ENCODE measurements at regions not wholly inside any gene's neighbourhood (a gene's known extent, or its start where the extent isn't known, plus 50 kb on each side); places are given as distances from the start of the nearest gene placed in this dataset.

- DNase-seq (ENCODE audit: low read depth in 2 of 2), result no peak
Measured at GRCh38 chr6:4587171-4587570, 189.0 kb upstream of the CDYL start.

GRCh38 chr6:4586469-4586859 lies 189.7 kb upstream of the CDYL start:
- no peak for DNase-seq (ENCODE audit: low read depth in 2 of 2)

GRCh38 chr6:4585682-4586468 lies 190.3 kb upstream of the CDYL start:
- no peak for DNase-seq (ENCODE audit: low read depth in 2 of 2)

- DNase-seq (ENCODE audit: low read depth in 2 of 2), result no peak
Measured at GRCh38 chr6:4584801-4585200, 191.4 kb upstream of the CDYL start.

GRCh38 chr6:4582506-4583417 lies 193.4 kb upstream of the CDYL start:
- DNase-seq (ENCODE audit: low read depth in 2 of 2), result no peak

GRCh38 chr6:4581468-4582385 lies 194.5 kb upstream of the CDYL start:
- no peak for DNase-seq (ENCODE audit: low read depth in 2 of 2)

GRCh38 chr6:4580361-4580760 lies 195.8 kb upstream of the CDYL start:
- no peak for DNase-seq (ENCODE audit: low read depth in 2 of 2)

GRCh38 chr6:4577406-4577805 lies 198.8 kb upstream of the CDYL start:
- no peak for DNase-seq (ENCODE audit: low read depth in 2 of 2)

- no peak for DNase-seq (ENCODE audit: low read depth in 2 of 2)
Measured at GRCh38 chr6:4575714-4576113, 200.5 kb upstream of the CDYL start.

- no peak for DNase-seq (ENCODE audit: low read depth in 2 of 2)
Measured at GRCh38 chr6:4574007-4574406, 202.2 kb upstream of the CDYL start.

- DNase-seq (ENCODE audit: low read depth in 2 of 2), result no peak
Measured at GRCh38 chr6:4571011-4571410, 205.2 kb upstream of the CDYL start.

GRCh38 chr6:4568138-4568537 lies 208.1 kb upstream of the CDYL start:
- no peak for DNase-seq (ENCODE audit: low read depth in 2 of 2)

- no peak for DNase-seq (ENCODE audit: low read depth in 2 of 2)
Measured at GRCh38 chr6:4567141-4567540, 209.1 kb upstream of the CDYL start.

- DNase-seq (ENCODE audit: low read depth in 2 of 2), result no peak
Measured at GRCh38 chr6:4565301-4566250, 210.6 kb upstream of the CDYL start.

- no peak for DNase-seq (ENCODE audit: low read depth in 2 of 2)
Measured at GRCh38 chr6:4564801-4565271, 211.4 kb upstream of the CDYL start.

- DNase-seq (ENCODE audit: low read depth in 2 of 2), result no peak
Measured at GRCh38 chr6:4563877-4564276, 212.3 kb upstream of the CDYL start.

- no peak for DNase-seq (ENCODE audit: low read depth in 2 of 2)
Measured at GRCh38 chr6:4563156-4563555, 213.0 kb upstream of the CDYL start.

GRCh38 chr6:4561773-4562400 lies 214.3 kb upstream of the CDYL start:
- DNase-seq (ENCODE audit: low read depth in 2 of 2), result no peak

GRCh38 chr6:4561078-4561435 lies 215.1 kb upstream of the CDYL start:
- DNase-seq (ENCODE audit: low read depth in 2 of 2), result no peak
